ENCODE measurements at regions not wholly inside any gene's neighbourhood (a gene's known extent, or its start where the extent isn't known, plus 50 kb on each side); places are given as distances from the start of the nearest gene placed in this dataset.

- no TSS peak for BruUV-seq (replicated peaks)
Measured at GRCh38 chr3:66751842-66752241, 246.3 kb upstream of the KBTBD8 start.

More at GRCh38 chr3:66751842-66752241, 246.3 kb upstream of the KBTBD8 start:
- no peak overlapping the region for H2AFZ ChIP-seq (ENCODE audit: low read depth, low read length, poor library complexity, severe bottlenecking)
- no peak overlapping the region for H3K9ac ChIP-seq (ENCODE audit: low read length)
- no peak for TF ChIP-seq SRF (IDR thresholded peaks at IDR 0.05; ENCODE audit: low read depth)
- no peak for TF ChIP-seq TCF7L2 (IDR thresholded peaks at IDR 0.05; ENCODE audit: borderline replicate concordance, extremely low read depth, insufficient read depth, insufficient read length)
- no peak for TF ChIP-seq EZH2phosphoT487 (IDR thresholded peaks at IDR 0.05; ENCODE audit: borderline replicate concordance)
- no peak for TF ChIP-seq CTCF (IDR thresholded peaks at IDR 0.05 in 2 of 3, conservative IDR thresholded peaks at IDR 0.05 in 1 of 3; ENCODE audit: borderline replicate concordance in 1 of 3, insufficient read depth in 1 of 3, low read depth in 2 of 3, low read length in 2 of 3)
- no peak for TF ChIP-seq MAX (IDR thresholded peaks at IDR 0.05)
- TF ChIP-seq REST (IDR thresholded peaks at IDR 0.05; ENCODE audit: low read depth): no peak
- no peak for TF ChIP-seq RAD21 (IDR thresholded peaks at IDR 0.05; ENCODE audit: low read depth)
- no peak for TF ChIP-seq ATF3 (IDR thresholded peaks at IDR 0.05)
- no peak for TF ChIP-seq EZH2 (IDR thresholded peaks at IDR 0.05)
- TF ChIP-seq FOSL1 (IDR thresholded peaks at IDR 0.05; ENCODE audit: low read depth): no peak
- TF ChIP-seq ZBTB33 (IDR thresholded peaks at IDR 0.05; ENCODE audit: extremely low read depth, insufficient replicate concordance, low read length): no peak
- TF ChIP-seq CEBPB (IDR thresholded peaks at IDR 0.05; ENCODE audit: low read depth): no peak
- TF ChIP-seq POLR2AphosphoS5 (IDR thresholded peaks at IDR 0.05; ENCODE audit: low read depth, low read length): no peak
- no peak for TF ChIP-seq ZFX (IDR thresholded peaks at IDR 0.05)
- no peak for TF ChIP-seq ELF1 (IDR thresholded peaks at IDR 0.05; ENCODE audit: borderline replicate concordance, low read depth)
- TF ChIP-seq EGR1 (IDR thresholded peaks at IDR 0.05; ENCODE audit: low read depth): no peak
- TF ChIP-seq YY1 (IDR thresholded peaks at IDR 0.05; ENCODE audit: extremely low read depth, insufficient replicate concordance, low read depth, low read length): no peak
- H3K9me2 ChIP-seq (ENCODE audit: insufficient read depth): no peaks in the 10 kb centered on the region
- H3K4me2 ChIP-seq (ENCODE audit: low read length): no peak overlapping the region
- ATAC-seq (no peak), DNase-seq (ENCODE audit: low read depth, low spot score) (no peak)
- no peak overlapping the region for H3K27ac ChIP-seq (ENCODE audit: low read depth, low read length)
- no peaks in the 10 kb centered on the region for H4K20me1 ChIP-seq (ENCODE audit: insufficient read depth)
- H3K4me3 ChIP-seq (replicated peaks in 1 of 2; ENCODE audit: low read depth in 1 of 2, low read length in 2 of 2): no peak overlapping the region
- H3K27me3 ChIP-seq (ENCODE audit: insufficient read depth, low read length): peaks cover 14% of the 10 kb centered on the region
- H3K9me3 ChIP-seq (ENCODE audit: control insufficient read depth in 1 of 2, insufficient read depth in 1 of 2, low read depth in 1 of 2, low read length in 2 of 2): no peaks in the 10 kb centered on the region
- H3K36me3 ChIP-seq (ENCODE audit: control insufficient read depth in 1 of 2, insufficient read depth in 2 of 2, low read length in 2 of 2): no peaks in the 10 kb centered on the region
- H3K79me2 ChIP-seq (ENCODE audit: insufficient read depth, low read length): no peaks in the 10 kb centered on the region
- ChIA-PET CTCF (no interaction called here), POLR2A (no interaction called here), RAD21 (ENCODE audit: low non-redundant PET in 1 of 2, low total read pairs in 2 of 2, uncharacterized antibody in 2 of 2, unreplicated experiment in 2 of 2) (no interaction called here)
- intact Hi-C loops (cut with micrococcal nuclease): no loop called here
- no peaks in the 10 kb centered on the region for H3K4me1 ChIP-seq (ENCODE audit: control insufficient read depth in 1 of 2, insufficient read depth in 2 of 2, low read length in 2 of 2)

Measured in HCT116 (cell line).